OCI-LY3 (cell line): ENCODE measurements at regions not wholly inside any gene's neighbourhood (a gene's known extent, or its start where the extent isn't known, plus 50 kb on each side); places are given as distances from the start of the nearest gene placed in this dataset.
A peak's percentile ranks its signal among the peaks of the same experiment; 100 is the strongest.

Source experiments
- H2AFZ ChIP-seq: fragments of 200-600, 300-600 bp; shearing (Covaris generic); 2 replicates; pipeline ENCODE4 v1.6.0; 2014; ENCODE audit warnings: antibody characterized with exemption, low read depth, low read length
- H3K27ac ChIP-seq: fragments of 200-600, 300-600 bp; sonication (generic); 2 replicates; pipeline ENCODE4 v1.5.1; 2014; ENCODE audit warnings: mild to moderate bottlenecking, low read length, moderate library complexity, mixed read lengths
- H3K27me3 ChIP-seq: fragments of 200-600, 300-600 bp; sonication (generic); 2 replicates; pipeline ENCODE4 v1.6.1; 2014; ENCODE audit warnings: low read depth, low read length, mixed read lengths
- H3K36me3 ChIP-seq: fragments of 200-600, 300-600 bp; sonication (generic); replicated peaks from 2 replicates; pipeline ENCODE3; 2014; ENCODE audit warnings: low read depth, low read length, mixed read lengths
- H3K4me1 ChIP-seq: fragments of 300-600, 200-600 bp; sonication (generic); 2 replicates; pipeline ENCODE4 v1.6.1; 2014; ENCODE audit warnings: low read length, mixed read lengths
- H3K4me2 ChIP-seq: fragments of 200-600, 300-600 bp; sonication (generic); 2 replicates; pipeline ENCODE4 v1.6.1; 2014; ENCODE audit warnings: low read length, mixed read lengths
- H3K4me3 ChIP-seq: fragments of 300-600, 200-600 bp; sonication (generic); 2 replicates; pipeline ENCODE4 v1.5.1; 2014; ENCODE audit warnings: antibody characterized with exemption, mild to moderate bottlenecking, low read length, moderate library complexity
- H3K79me2 ChIP-seq: fragments of 300-600, 200-600 bp; shearing (Covaris generic); 2 replicates; pipeline ENCODE4 v1.6.1; 2014; ENCODE audit warnings: mild to moderate bottlenecking, low read length, mixed read lengths
- H3K9ac ChIP-seq: fragments of 300-600, 200-600 bp; shearing (Covaris generic); 2 replicates; pipeline ENCODE4 v1.6.0; 2014; ENCODE audit warnings: mild to moderate bottlenecking, low read length, moderate library complexity
- H3K9me3 ChIP-seq: fragments of 200-600, 300-600 bp; shearing (Covaris generic); 2 replicates; pipeline ENCODE4 v1.6.1; 2014; ENCODE audit warnings: low read length, mixed read lengths; ENCODE audit not compliant: insufficient read depth
- H4K20me1 ChIP-seq: fragments of 200-600, 300-600 bp; sonication (generic); 2 replicates; pipeline ENCODE4 v1.6.1; 2016; ENCODE audit warnings: low read length, mixed read lengths; ENCODE audit not compliant: insufficient read depth
- CTCF ChIP-seq: fragments of 200-600, 300-600 bp; sonication (generic); IDR thresholded peaks from 2 replicates; pipeline ENCODE4 v1.5.1; 2014; ENCODE audit warnings: antibody characterized with exemption, low read length, low read depth
- EZH2phosphoT487 ChIP-seq: fragments of 200-600 bp; shearing (Covaris generic); IDR thresholded peaks from 2 replicates; pipeline ENCODE4 v1.6.1; 2018; ENCODE audit warnings: antibody characterized with exemption, mixed run types, low read depth

- Histone ChIP-seq H3K79me2 (no peaks in the 10 kb centered on the region), H3K9me3 (no peaks in the 10 kb centered on the region), H3K9ac (no peak overlapping the region), H4K20me1 (no peaks in the 10 kb centered on the region), H3K36me3 (no peaks in the 10 kb centered on the region), H3K4me3 (no peak overlapping the region), H3K4me1 (peaks cover 21% of the 10 kb centered on the region), H3K4me2 (no peak overlapping the region), H3K27ac (no peak overlapping the region), H3K27me3 (no peaks in the 10 kb centered on the region), H2AFZ (no peak overlapping the region)
- no peak for TF ChIP-seq EZH2phosphoT487
- no peak for TF ChIP-seq CTCF
These were observed 858.8 kb downstream of the METTL15 start for GRCh38 chr11:28966951-28967350.

GRCh38 chr11:28965819-28966218 lies 857.6 kb downstream of the METTL15 start:
- Histone ChIP-seq H3K27ac (no peak overlapping the region), H4K20me1 (no peaks in the 10 kb centered on the region), H3K27me3 (no peaks in the 10 kb centered on the region), H3K36me3 (no peaks in the 10 kb centered on the region), H3K9me3 (no peaks in the 10 kb centered on the region), H3K4me1 (peaks cover 21% of the 10 kb centered on the region), H3K79me2 (no peaks in the 10 kb centered on the region), H2AFZ (no peak overlapping the region), H3K4me3 (no peak overlapping the region), H3K4me2 (no peak overlapping the region), H3K9ac (no peak overlapping the region)
- TF ChIP-seq CTCF (no peak), EZH2phosphoT487 (no peak)

GRCh38 chr11:28964811-28965210 lies 856.6 kb downstream of the METTL15 start:
- H3K79me2 ChIP-seq, result no peaks in the 10 kb centered on the region
- H3K9ac ChIP-seq, result no peak overlapping the region
- no peaks in the 10 kb centered on the region for H3K36me3 ChIP-seq
- TF ChIP-seq EZH2phosphoT487 (no peak), CTCF (no peak)
- H2AFZ ChIP-seq, result no peak overlapping the region
- no peak overlapping the region for H3K27ac ChIP-seq
- no peaks in the 10 kb centered on the region for H3K9me3 ChIP-seq
- H3K4me2 ChIP-seq, result peak overlapping the region; percentile 40
- H4K20me1 ChIP-seq, result no peaks in the 10 kb centered on the region
- H3K4me1 ChIP-seq, result peaks cover 21% of the 10 kb centered on the region
- no peaks in the 10 kb centered on the region for H3K27me3 ChIP-seq
- H3K4me3 ChIP-seq, result no peak overlapping the region

- H3K4me3 ChIP-seq, result no peak overlapping the region
- H2AFZ ChIP-seq, result no peak overlapping the region
- H3K36me3 ChIP-seq, result no peaks in the 10 kb centered on the region
- H3K4me2 ChIP-seq, result no peak overlapping the region
- H4K20me1 ChIP-seq, result no peaks in the 10 kb centered on the region
- H3K27me3 ChIP-seq, result no peaks in the 10 kb centered on the region
- no peak for TF ChIP-seq CTCF
- H3K79me2 ChIP-seq, result no peaks in the 10 kb centered on the region
- no peaks in the 10 kb centered on the region for H3K9me3 ChIP-seq
- H3K27ac ChIP-seq, result no peak overlapping the region
- H3K9ac ChIP-seq, result no peak overlapping the region
- peaks cover 21% of the 10 kb centered on the region for H3K4me1 ChIP-seq
These were observed 855.0 kb downstream of the METTL15 start for GRCh38 chr11:28963187-28963586.
